GM21529 (cell line): ENCODE measurements at regions not wholly inside any gene's neighbourhood (a gene's known extent, or its start where the extent isn't known, plus 50 kb on each side); places are given as distances from the start of the nearest gene placed in this dataset.
A peak's percentile ranks its signal among the peaks of the same experiment; 100 is the strongest.

ENCODE experiments used
- ATAC-seq: cut with Tn5 transposase; IDR thresholded peaks from one replicate; pipeline ENCODE4 v1.9.1; 2021; ENCODE audit not compliant: unreplicated experiment

DNA sequence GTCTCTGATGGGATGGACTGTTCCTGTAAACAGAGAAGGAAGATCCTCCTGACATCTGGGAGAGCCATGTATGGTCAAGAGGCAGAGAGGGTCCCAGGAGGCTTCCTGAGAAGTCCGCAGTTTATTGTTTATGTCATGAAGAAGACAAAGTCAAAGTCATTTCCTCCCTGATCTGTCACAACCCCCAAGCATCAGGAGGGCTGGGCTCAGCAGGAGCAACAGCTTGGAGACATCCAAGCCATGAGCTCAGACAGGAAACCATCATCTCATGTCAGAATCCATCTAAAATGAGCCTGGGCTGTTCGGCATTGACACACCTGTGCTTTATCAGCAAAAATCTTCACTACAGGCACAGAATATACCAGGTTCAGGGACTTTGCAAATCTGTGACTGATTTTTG lies 325.0 kb upstream of the MSX2 start:
- ATAC-seq, result no peak

- ATAC-seq, result no peak
These were observed 323.9 kb upstream of the MSX2 start for GRCh38 chr5:174400461-174400860.

DNA sequence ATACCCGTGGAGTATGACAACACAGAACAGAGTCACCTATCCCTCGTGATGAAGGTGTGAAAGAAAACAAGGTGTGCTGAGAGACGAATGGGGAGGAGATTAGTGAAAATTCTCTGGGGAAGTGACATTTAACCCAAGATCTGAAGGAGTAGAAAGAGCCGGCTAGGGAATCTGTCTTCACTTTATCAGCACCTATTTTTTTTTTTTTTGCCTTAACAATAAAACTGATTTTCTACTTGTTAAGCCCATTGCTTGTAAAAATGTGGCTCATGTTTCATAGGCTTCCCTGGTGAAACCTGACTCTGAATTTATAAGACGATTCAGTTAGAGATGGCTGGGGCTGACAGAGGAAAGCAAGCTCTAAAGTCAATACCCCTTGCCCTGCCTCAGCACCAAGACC lies 322.6 kb upstream of the MSX2 start:
- ATAC-seq, result no peak

DNA sequence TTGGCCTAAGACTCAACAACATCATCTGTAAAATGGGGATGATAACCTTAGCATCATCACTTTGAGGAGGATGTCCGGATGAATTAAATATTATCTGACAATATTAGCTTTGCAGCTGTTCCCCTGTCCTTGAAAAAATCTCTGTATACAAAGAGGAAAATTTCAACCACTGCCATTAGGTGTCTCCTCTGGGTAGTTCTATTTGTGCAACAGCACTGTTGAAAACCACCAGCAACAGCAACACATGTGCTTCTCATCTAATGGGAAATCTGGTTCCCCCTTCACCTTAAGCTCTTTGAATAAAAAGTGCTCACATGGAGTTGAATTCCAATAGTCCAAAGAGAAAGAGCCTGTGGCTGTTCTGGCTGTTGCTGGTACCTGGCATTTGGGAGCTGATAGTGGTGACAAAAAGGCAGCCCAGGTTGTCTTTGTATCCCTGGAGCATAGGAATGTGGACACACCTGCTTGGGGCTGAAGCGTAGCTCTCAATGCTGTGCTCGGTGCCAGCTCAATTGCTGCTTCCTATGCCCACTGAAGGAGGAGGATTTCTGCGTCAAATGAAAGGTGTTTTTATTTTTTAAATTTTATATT lies 322.1 kb upstream of the MSX2 start:
- no peak for ATAC-seq

GRCh38 chr5:174404848-174405247 lies 319.5 kb upstream of the MSX2 start:
- no peak for ATAC-seq

DNA sequence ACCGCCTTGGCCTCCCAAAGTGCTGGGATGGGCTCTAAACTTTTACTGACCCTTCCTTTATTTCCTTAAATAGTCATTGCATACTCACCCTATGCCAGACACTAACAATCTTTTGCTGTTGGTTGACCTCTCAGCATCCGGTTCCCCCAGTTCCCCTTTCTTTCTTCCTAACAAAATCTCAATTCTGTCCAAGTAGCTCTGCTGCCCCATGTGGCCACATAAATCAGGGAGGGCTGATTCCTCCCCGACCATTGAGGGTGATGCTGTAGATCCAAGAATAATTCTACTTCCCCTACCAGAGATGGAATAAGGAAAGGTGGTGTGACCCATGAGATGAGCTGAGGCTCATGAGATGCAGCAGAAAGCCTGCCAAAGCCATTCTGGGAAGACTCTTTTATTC lies 315.3 kb upstream of the MSX2 start:
- no peak for ATAC-seq

- ATAC-seq, result no peak
These were observed 314.4 kb upstream of the MSX2 start for GRCh38 chr5:174409971-174410370.

DNA sequence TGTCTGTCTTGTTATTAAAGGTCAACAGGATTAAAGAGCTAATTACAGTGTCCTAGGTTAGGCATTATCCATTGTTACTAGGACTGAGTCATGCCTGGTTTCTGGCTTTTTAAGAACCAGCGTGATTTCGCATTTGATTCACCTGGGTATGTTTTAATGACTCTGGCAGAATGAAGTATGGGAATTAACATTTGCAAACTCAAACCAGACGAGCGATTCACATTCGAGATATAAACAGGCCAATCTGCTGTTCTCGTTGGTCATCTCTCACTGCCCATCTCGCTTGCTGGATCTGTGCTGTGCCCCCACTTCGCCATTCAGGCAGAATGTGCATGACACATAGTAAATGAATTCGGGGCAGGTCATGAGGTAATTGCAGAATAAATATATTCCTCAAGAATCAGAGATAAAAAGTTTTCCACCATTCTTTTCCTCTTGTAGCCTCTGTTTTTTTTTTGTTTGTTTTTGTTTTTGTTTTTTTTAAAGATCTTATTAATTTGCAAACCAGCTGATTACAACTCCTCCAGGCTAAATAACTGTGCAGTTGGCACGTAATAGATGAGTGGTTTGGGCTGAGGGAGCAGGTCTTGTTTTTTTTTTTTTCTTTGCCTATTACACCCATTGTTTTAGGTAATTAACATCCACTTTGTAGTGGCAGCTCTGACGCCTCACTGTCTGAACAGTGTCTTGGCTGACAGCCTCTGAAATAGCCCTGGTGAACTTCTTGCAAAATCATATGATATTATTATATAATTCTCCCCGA lies 313.5 kb upstream of the MSX2 start:
- no peak for ATAC-seq

GRCh38 chr5:174411479-174411819 lies 312.9 kb upstream of the MSX2 start:
- ATAC-seq, result no peak

GRCh38 chr5:174412374-174412773 lies 312.0 kb upstream of the MSX2 start:
- no peak for ATAC-seq

DNA sequence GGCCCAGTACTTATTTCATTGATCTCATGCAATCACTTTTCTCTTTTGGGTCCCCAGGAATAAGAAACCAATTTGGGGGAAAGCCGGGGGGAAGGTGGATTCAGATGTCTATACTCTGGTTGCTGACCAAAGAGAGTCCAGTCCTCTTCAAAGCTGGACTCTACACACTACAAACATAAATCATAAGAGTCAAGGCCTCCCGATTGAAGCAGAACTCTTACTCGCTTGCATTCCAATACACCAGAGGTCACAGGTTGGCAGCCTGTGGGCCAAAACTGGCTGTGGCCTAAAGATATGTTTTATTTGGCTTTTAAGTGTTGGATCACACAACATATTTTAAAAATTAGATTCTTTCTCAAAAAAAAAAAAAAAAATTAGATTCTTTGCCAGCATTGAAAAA lies 311.4 kb upstream of the MSX2 start:
- ATAC-seq, result no peak

DNA sequence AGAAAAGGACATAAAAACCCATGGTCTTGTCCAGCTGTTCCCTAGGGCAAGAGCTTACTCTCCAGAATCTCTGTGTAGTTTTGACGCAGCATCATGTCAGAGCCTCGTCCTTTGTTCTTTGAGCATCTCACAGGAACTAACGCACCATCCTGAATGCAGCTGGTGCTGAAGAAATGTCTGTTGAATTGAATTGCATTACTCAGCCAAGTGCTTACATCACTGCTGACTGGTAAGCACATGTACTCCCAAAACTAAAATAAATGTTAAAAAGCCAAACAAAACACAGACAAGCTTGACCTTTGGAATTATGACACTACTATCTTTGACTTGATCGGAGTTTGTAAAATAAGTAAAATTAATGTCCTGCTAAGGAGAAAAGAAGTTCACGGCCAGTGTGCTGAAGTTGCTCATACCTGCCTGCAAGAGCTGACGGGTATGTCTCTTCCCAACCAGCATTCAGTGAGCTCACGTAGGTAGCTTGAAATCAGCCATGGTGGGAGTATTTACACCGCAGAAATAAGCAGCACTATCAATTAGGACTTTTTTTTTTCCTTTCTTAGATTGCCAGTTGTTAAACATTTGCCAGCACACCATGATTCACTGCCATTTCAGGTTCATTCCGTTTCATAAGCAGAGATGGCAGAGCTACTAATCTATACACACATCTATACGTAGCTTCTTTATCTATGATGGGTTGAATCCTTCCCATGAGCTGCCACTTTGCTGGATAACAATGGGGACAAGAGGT lies 310.6 kb upstream of the MSX2 start:
- ATAC-seq, result no peak

DNA sequence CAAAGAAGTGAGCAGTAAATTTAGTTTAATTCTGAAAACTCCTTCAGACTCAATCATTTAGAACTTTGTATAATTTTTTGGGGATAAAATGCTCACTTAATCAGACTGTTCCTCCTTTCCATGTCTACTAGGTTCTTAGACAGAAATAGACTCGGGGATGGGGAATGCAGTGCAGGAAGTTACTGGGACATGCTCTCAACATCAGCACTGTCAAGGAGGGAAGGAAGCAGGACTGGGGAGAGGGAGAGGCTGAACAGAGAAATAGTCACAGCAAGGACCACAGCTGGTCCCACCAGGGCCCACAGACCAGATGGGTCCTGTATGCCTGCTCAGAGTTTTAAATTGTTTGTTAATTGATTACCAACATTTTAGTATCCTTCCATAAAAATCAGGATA lies 310.1 kb upstream of the MSX2 start:
- no peak for ATAC-seq

DNA sequence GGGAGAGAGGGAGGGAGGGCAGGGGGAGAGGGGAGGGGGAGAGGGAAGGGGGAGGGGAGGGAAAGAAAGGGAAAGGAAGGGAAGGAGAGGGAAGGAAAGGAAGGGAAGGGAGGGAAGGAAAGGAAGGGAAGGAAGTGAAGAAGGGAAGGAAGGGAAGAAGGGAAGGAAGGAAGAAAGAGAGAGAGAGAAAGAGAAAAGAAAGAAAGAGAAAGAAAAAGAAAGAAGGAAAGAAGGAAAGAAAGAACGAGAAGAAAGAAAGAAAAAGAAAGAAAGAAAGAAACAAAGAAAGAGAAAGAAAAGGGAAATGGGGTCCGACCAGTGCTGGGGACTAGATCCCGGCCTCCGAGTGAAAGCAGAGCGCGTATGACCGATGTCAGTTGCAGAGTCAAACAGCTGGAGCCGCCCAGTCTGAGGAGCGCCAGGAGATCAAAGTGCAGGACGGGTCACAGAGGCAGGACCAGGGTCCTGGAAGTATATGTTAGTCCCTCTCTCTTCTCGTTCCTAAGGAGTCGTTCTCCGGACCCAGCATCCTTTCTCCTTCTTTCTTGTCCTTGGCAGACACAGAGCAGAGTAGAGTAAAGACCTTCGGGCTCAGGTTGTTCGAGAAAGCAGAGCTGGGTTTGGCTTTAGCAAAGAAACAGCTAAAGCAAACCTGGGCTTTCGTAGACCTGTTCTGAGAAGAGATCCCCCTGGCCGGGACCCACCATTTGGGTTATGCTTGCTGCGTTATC lies 305.4 kb upstream of the MSX2 start:
- peak; percentile 17 for ATAC-seq

GRCh38 chr5:174419540-174420132 lies 304.7 kb upstream of the MSX2 start:
- peak; percentile 84 for ATAC-seq

GRCh38 chr5:174420651-174421407 lies 303.6 kb upstream of the MSX2 start:
- no peak for ATAC-seq

GRCh38 chr5:174421408-174421805 lies 303.0 kb upstream of the MSX2 start:
- ATAC-seq, result no peak

GRCh38 chr5:174423558-174423957 lies 300.8 kb upstream of the MSX2 start:
- ATAC-seq, result no peak

- ATAC-seq, result no peak
These were observed 299.9 kb upstream of the MSX2 start for GRCh38 chr5:174424219-174425053.
